Stimulated activated CD4-positive, alpha-beta T cell treated with anti-CD3 and anti-CD28 coated beads, Interleukin-2, amount 100 ng/mL, for 4 hours (primary cell): ENCODE measurements at regions not wholly inside any gene's neighbourhood (a gene's known extent, or its start where the extent isn't known, plus 50 kb on each side); places are given as distances from the start of the nearest gene placed in this dataset.
"Not testable (repeated sequence)": the region's sequence is repeated elsewhere in the genome, so short reads cannot be mapped to it uniquely, and the experiment has no call there.

ENCODE experiments used
- DNase-seq: peaks from one replicate; pipeline ENCODE4 v3.0.0-alpha.2; 2020; ENCODE audit warnings: low read depth

DNA sequence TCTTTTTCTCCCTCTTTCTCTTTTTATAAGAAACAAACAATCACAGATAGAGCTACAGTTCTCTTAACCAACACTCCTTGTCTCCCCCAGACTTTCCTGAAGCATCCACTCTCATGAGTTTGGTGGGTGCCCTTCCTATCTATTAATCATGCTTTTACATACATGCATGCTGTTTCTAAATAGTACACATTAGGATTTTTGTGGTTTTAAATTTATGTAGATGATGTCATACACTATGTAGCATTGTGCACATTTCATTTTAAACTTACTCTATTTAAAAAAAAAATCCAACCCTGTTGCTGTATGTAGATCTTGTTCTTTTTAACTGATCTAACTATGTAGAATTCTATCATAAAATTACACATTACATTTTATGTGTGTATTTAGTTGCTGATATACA lies 104.3 kb upstream of the MRPS22 start:
- DNase-seq, result no peak

DNA sequence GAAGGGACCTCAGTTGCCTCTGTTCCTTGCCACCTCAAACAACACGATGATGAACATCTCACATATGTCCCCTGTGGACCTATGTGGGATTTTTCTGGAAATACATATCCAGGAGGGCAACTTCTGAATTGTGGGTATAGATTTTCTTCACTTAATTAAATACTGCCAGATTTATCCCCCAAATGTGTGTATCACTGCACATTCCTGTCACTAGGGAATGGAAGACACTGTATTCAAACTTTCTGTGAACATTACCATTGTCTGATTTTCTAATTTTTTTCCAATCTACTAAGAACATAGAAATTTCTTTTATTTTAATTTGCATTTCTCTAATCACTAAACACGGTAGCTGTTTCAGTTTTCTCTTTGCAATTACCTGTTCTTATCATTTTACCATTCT lies 102.0 kb upstream of the MRPS22 start:
- DNase-seq, result no peak

DNA sequence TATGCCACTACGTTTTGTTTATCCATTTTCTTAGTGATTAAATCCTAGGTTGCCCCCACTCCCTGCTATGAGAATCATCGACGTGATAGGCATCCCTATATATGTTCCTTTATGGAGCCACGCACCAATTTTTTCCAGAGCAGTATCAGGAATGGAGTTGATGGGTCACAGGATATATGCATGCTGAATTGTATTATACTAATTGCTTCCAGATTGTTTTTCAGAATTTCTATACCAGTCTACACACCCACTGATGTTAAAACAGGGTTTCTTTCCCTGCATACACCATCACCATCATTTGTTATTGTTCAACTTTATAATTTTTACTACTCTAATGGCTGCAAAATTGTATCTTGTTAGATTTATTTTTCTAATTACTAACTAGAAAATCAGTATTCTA lies 100.1 kb upstream of the MRPS22 start:
- no peak for DNase-seq

DNA sequence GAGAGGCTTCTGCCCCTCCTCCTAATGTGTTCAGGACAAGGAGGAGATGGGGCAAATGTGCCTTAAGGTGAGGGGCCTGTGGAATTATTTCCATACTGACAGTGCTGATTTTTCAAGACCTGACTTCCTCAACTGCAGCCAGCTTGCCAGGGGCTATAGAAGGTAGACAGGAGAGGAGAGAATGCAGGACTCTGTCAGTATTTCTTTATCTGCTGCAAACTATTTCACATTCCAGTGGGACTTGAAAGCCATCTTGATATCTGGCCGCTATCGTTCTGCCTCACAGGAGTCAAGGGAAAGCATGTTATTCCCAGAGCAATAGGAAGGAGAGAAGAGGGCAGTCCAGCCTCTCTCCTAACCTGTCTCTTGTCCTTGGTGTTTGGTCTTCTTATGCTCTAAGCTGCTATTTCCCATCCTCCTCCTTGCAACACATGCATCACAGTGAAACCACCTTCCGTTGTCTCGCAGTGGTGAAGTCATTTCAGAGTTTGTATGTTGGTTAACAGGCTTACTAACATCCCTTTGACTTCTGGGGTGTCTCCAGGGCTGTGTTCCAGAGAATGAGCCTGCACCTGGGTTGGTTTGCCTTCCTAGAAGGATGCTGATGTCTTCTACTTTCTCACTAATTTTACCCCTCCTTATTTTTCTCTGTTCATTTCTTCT lies 95.1 kb upstream of the MRPS22 start:
- DNase-seq, result no peak

DNA sequence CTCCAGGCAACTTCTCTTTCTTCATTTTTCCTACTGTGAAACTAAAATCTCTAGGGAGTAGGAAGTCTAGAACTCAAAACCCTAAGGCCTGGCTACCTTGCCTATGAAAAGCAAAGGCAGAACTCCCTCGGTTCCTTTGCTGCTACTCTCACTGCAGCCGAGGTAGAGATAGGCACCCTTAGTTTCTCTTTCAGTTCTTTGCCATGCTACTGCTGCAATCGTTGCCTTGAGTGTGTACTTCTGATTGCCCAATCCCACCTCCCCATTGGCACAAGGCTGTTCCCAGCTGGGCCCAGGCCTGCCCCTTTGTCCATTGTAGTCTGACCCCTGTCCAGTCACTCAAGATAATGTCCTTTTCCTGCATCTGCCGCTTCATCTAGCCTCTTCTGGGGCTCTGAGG lies 92.3 kb upstream of the MRPS22 start:
- no peak for DNase-seq

DNA sequence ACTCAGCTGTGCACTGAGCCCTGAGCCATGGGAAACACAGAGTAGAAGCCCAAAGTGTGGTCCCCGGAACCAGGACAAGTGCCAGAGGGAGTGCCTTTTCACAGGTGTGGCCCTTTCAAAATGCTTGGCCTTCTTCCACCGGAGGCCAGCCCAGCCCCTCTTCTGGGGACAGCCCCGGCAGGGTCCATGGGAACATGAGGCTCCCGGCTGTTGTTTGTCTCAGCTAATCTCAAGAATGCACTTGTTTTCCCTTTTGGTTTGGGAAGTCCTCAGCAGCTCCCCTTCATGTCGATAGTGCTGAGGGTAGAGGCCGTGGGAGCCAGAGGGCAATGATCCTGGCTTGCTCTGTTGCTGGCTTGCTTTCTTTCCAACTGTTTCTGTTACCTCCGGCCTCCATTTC lies 91.1 kb upstream of the MRPS22 start:
- no peak for DNase-seq

DNA sequence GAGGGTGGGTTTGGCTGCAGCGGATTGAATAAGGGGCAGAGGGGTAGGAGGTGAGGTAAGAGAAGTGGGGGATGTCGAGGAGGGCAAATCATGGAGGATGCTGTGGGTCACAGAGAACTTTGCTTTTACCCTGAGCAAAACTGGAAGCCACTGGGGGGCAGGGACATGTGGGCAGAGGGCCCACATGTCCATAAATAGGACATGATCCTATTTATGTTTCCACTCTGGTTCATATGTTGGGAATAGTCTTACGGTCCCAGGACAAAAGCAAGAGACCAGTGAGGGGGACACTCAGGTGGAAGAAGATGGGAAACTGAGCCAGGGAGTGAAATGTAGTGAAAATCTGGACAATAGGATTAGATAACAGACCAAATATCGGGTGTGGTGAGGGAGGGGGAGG lies 85.5 kb upstream of the MRPS22 start:
- DNase-seq, result no peak

DNA sequence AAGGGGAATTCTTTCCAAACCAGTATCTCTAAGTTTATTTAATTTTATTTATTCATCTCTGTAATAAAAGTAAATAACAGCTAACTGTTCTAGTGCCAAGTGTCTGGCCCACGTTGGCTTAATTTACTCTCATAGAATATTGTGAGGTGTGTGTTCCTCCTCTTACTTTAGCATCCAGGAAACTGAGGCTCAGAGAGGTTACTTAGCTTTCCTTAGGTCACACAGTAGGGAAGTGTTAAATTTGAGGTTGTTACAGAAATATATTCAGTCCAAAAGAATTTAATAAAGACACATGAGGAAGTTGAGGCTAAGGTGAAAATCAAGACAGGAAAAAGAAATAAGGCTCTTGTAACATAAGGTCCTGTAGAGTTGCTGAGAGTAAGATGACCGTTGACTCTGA lies 84.4 kb upstream of the MRPS22 start:
- no peak for DNase-seq

DNA sequence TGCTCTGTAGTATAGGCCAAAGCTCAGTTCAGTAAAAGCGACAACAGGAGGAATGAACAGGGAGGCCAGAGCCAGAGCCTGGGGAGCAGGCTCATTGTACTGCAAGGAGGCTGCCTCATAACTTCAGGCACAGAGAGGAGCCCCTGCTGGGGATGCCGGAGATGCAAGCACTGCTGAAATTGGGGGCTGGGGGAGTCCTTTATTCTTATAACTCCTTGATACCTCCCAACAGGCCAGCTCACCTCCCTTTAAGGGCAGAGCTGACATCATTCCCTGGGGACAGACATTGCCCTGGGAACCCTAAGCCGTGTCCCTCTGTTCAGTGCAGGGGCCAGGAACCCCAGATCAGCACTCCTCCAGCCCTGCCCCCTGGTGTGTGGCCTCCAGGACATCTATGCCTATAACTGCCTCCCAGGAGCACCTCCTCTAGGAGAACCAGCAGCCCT lies 83.8 kb upstream of the MRPS22 start:
- DNase-seq, result no peak

DNA sequence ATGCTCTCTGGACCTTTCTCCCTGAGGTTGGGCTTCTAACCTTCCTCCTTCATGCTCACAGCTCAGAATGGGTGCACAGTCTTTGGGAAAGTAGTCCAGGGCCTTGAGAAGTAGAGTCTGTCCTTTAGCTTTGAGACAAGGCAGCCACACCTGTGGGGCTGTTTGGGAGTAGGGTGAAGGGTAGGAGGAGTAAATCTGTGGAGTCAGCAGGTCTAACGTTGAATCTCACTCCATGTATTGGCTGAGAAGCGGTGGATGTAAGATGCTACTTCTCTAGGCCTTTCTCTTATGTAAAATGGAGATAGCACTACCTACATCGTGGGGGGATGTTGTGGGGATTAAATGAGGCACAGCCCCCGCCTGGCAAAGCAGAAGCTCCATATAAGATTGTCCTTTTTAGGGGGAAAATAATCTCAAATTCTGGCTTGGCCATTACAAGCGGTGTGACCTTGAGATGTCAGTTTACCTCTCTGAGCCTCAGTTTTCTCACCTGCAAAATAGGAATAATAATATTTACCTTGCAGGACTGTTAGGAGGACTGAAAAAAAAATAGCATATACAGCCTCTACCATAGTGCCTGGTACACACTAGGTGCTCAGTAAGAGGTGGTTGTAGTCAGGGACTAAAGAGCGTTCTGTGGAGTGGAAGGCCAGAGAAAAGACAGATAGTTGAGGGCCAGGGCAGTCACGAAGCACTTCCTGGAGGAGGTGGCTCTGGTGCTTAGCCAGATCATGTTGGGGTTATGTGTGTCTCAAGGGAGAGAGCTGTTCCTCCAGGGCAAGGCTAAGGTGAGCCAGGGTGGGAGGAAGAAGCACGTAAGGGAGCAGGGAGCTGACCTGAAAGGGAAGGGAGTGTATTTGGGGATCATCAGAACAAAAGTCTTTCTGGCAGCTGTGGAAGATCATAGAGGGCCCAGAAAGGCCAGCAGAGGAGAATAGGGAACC lies 82.8 kb upstream of the MRPS22 start:
- no peak for DNase-seq

DNA sequence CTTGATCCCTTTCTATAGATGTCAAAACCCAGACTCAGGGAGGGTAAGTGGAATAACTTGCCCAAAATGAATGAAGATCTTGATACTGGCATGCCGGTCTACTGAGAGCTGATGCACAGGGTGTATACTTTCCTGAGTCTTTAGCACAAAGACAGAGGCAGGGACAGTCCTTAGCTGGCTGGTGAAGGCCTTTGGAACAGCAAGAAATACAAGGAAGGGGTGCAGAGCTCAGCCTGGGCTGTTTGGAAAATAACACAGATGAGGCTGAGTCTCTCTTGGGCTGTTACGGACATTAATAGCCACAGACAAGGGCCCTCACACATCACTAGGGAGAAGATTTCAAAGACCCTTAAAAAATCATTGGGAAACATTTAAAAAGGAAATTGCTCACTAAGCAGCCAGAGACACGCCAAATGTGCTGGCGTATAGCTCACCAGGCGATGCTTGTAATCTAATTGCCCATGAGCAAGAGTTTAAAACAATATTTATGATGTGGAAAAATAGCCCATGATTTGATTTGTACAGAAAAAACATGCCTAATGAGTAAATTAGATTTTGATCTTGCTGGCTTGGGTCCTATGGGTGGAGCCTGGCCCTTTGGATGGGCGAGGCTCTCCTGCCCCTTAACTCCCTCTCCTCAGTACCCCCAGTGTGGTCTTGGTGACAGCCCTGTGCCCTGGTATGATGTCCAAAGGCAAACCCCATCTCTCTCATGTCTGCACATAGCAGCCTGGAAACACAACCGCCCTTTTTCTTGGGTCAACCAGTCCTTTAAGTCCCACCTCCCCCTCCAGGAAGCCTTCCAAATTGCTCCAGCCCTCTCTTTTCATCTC lies 81.8 kb upstream of the MRPS22 start:
- no peak for DNase-seq

DNA sequence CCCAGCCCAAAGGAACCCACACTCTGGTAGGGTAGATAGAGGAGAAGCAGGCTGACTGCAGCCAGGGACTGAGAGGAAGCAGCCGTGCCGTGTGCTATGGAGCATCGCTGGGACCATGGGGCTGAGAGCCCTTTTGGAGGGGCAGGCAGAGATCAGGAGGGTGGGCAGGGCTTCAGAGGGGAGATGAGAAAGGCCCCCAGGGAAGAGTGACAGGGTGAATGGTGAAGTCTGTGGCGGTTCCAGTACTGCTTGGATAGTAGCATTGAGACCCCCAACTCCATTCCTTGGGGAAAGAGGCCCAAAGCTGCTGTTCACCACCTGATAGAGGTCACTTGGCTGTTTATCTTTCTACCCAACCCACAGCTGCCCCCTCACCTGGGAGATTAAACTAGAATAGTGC lies 80.0 kb upstream of the MRPS22 start:
- no peak for DNase-seq

DNA sequence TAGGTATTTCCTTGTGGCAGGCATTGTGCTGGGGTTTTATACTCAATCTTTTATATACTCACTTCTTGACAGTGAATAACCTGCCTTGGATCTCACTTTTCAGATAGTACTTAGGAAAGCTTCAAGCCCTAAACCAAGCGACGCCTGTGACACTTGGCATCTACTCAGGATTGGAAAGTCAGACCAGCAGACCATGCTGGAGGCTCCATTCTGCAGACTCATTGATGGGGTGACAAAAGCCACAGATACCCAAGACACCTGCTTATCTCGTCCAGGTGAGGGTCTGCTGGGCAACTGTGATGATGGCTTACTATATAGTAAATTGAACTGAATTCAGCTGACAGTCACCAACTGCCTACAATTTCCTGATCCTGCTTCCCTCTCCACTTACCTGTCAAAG lies 79.4 kb upstream of the MRPS22 start:
- no peak for DNase-seq

DNA sequence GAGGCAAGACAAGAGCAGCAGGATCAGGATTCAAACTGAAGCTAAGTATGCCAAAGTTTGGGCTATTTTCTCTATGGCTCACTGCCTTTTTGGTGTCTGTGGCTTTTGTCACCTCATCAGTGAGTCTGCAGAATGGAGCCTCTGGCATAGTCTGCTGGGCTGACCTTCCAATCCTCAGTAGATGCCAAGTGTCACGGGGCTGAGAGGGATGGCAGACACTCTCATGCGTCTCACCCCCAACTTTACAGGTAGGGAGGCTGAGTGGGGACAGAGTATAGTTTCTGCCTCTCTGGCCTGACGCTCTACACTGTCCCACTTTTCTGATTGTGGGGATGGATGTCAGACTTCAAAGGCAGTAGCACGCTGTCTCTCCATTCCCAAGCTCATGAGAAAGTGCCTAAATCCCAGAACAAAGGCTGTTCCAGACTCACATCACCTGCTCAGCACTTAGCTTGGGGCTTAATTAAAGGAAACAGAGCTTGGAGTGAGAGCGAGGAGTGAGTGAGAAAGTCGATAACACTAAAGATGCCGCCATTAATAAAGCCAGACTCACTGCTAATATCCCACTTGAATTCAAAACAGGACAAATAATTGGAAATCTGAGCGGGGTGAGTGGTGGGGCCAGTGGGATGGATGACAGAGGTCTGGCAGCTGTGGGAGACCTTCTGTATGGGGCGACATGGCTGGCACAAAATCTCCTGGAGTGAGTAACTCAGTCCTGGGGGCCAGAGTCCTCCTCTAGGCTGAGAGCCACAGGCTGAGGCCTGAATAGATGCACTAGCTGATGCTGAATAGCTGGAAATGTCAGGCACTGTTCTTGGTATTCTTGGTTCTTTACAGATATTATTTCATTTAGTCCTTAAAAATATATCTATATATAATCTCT lies 78.4 kb upstream of the MRPS22 start:
- DNase-seq, result no peak

DNA sequence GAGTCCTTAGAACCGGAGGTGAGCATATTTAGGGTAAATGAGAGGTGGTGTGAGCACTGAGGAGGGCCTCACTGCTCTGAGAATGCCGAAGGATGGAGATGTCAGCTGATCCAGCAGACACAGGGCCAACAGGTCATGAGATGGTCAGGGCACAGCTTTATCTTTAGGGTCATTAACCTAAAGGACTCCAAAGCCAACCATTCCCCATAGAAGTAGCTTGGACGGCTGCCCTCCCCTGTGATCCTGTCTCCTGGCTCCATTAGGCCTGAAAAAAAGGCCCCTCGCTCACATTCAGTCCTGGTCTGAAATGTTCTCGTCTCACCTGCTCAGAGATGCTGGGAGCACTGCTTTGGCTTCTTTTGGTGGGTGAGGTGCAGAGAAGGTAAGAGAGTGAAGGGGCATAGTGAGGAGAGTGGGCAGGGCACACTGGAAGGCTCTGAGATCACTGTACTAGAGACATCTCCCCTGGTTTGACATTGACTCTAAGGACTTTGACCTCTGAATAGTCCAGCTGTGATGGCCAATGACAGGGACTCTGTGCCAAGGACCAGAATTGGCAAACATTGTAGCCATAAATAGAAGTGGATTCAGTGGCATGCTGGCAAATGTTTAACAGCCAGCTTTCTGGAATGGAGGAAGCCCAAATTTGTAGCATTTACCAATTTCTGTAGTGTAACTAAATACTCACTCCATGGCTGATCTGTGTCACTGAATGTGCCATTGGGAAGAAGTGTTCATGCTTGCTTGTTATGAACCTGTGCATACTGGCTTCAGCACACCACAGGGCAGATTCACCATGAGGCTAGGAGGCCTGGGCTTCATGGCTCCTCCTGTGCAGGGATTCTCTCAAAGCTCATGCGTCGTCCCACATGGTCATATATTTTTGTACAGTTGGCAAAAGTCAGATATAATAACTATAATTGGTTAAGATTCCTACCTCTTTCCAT lies 76.2 kb upstream of the MRPS22 start:
- DNase-seq, result no peak

DNA sequence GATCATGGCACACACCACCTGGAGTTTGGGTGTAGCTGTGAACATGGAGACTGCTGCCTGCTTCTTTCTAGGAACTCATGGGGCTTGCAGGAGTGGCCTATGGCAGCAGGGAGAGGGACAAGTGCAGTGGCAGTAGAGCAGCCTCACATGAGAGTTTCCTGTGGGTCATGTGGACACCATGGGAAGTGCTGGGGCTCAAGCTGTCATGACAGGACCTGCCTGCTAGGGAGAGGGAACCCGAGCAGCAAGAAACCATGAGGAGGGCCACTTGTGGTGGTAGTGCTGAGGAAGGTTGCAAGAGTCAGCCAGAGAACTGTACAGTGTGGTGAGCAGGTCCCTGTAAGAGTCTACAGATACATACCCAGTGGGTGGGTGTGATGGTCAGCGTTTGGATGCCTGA lies 73.8 kb upstream of the MRPS22 start:
- DNase-seq, result no peak

DNA sequence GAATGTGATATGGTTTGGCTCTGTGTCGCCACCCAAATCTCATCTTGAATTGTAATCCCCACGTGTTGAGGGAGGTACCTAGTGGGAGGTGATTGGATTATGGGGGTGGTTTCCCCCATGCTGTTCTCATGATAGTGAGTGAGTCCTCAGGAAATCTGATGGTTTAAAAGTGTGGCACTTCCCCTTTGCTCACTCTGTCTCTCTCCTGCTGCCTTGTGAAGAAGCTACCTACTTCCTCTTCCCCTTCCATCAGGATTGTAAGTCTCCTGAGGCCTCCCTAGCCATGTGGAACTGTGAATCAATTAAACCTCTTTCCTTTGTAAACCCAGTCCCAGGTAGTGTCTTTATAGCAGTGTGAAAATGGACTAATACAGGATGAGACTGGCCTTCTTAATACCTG lies 73.2 kb upstream of the MRPS22 start:
- not testable (repeated sequence) for DNase-seq

DNA sequence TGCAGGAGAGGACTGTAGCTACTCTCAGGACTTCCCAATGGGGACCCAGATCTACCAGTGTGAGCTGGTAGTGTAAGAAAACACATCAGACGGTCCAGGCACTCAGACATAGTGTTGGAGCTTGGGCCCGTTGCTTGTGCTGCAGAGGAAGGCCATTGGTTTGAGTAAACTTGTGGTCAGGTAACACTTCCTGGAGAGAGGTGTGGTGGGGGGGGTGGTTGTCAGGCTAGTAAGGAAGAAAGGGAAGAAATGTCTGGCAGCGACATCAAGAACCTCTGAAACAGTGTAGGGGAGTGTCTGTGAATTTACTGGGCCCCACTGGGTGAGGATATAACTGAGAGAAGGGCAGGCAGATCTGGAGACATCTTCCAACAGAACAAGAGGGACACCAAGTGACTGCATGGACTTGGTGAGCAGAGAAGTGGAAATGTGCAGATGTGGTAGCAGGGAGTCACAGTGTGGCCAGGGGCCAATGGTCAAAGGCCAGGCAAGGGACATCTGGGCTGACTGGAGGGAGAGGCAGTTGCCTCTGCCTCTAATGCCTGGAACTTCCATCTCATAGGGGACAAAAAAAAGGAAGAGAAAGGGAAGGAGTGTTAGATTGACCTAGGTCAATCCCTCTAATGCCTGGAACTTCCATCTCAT lies 63.7 kb upstream of the MRPS22 start:
- DNase-seq, result no peak

DNA sequence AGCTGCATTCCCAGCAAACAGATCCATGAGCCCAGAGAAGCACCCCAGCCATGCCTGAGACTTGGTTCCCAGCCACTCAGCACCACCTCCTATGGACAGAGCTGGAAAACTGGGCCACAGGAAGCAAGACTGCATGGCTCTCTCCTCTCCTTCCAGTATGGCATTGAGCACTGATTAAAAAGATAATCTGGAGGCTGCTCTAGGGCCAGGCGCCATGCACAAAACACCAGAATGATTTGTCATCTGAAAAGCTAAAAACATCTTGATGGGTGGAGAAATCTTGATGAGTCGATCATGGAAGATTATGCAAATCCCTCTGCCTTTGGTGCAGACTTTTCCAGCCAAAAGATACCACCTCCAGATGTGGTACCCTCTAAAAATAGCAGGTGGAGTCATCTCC lies 62.7 kb upstream of the MRPS22 start:
- DNase-seq, result no peak
